ENCODE measurements at regions not wholly inside any gene's neighbourhood (a gene's known extent, or its start where the extent isn't known, plus 50 kb on each side); places are given as distances from the start of the nearest gene placed in this dataset.
A peak's percentile ranks its signal among the peaks of the same experiment; 100 is the strongest.

DNA sequence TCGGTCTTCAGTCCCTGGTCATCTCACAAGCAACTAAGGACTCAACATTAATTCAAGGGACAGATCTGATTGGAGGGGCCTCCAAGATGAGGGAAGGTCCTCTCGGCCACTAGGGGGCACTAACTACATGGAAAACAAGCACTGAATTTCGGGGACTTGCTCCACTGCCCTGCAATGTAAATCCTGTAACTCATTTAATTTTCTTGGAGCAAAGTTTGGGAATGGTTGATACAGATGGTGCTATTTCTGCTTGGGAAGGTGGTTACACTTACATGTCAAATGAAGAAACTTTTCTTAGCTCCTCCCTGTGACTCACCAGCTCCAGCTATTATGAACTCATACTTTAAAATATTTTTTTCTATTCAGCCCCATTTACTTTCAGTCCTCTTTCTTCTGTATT lies 97.4 kb upstream of the KCNJ15 start:
- DNase-seq: peak; percentile 46

DNA sequence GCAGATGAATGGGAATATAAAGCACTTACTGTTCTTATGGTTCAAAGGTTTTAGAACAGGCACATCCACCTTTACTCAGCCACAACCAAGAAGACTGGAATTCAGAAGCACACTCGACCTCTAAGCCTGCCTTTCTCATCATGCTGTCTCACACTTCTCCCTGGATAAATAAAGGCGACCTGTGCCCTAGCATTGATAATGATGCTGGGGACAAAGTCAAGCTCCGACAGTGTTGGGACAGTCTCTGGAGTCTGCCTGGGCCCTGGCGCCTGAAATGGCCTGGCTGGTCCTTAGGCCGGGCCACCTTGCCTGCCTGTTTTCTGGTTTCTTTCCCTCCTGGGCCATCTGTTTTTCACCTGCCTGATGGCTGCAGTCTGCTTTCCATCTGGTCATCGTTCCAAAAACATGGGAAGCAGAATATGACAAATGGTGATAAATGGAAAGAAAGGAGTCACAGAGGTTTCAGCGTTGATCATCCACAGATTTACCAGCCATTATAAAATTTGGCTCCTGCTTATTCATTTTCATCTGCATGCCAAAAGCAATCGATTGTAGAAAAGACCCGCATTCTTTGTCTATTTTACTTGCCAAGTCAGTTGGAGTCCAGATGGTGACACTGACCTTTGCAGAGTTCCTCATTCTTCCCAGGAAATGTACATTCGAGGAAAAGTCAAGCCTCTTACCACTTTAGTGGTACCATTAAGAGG lies 91.2 kb upstream of the KCNJ15 start:
- no peak for DNase-seq

DNA sequence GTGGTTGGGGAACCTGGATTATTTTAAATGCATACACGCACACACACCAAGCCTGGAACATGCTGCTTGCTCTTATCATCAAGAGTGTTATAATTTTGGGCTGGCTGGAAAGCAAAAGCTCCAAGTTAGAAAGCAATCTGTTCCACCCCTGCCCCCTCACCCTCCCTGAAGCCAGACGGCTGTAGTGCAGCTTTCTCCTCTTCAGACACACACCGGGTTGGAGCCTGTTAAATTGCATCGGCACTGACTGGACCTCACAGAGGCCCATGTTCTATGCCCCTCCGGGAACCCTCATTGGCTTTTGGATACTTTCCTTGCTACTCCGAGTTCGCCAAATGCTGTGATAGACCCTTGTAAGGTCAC lies 90.6 kb upstream of the KCNJ15 start:
- DNase-seq: no peak

DNA sequence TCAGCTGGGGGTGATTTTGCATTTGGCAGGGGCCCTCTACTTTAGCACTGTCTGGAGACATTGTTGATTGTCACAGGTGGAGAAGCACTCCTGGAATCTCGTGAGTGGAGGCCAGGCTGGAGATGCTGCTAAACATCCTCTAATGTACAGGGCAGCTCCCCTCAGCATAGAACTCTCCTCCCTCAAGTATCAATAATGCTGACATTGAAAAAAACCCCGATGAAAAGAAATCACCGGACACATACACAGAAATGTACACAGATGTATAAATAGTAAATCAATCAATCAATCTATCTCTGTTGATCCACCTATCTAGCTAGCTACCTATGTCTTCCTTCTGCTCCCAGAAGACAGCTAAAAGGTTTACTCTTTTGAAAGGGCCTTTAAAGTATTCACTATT lies 89.4 kb upstream of the KCNJ15 start:
- DNase-seq: no peak

DNA sequence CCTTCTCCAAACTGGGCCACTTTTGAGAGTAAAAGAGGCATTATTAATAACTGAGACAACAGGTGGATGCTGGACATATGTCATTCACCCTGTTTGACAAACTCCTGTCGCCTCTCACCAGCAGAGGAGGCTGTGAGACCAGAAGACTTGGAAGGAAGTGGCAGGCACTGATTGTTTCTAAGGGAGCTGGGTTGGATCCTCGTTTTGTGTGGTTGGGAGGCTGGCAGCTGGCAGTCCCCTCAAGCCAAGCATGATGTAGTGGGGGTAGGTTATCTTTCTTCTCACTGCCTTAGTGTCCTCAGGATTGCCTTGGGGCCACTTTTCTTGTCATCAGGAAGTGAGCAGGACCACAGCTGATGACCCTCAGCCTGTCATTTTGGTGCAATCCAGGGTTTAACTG lies 86.5 kb upstream of the KCNJ15 start:
- no peak for DNase-seq

DNA sequence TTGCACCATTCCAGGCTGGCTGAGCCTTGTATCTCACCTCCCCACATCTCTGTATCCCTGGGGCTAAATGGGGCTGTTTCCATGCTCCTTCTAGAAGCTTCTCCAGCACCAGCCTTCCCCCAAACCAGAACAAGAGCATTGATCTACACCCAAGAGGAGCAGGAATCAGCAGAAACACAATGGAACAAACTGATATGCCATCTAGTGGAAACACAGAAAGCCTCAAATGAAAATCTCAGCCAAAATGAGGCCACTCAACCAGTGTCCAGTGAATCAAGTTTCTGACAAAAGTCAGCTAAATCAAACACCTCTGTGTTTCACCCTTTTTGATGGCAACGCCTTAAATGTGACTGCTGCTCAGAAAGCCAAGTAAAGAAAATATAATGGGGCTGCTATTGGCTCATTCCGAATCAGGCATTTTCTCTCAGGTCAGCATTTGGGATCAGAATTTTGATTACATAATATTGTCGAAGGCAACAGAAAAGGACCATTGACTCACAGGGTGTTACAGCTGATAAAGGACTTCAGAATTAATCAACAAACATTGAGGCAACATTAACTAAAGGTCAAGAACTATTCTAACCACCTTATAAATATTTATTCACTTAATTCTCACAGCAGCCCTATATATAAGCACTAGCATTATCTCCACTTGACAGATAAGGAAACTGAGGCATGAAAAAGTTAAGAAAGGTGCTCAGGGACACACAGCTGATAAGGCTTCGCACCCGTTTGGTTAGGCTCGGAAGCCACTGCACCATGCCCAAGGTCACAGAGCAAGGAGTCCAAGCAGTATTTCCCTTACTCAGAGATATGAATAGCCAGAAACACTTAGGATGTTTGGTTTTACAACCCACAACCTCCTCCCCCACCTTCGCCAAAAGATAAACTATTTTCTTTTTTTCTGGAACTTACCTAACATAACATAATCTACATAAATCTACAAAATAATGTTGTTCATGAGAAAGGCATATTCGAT lies 85.8 kb upstream of the KCNJ15 start:
- DNase-seq: no peak

DNA sequence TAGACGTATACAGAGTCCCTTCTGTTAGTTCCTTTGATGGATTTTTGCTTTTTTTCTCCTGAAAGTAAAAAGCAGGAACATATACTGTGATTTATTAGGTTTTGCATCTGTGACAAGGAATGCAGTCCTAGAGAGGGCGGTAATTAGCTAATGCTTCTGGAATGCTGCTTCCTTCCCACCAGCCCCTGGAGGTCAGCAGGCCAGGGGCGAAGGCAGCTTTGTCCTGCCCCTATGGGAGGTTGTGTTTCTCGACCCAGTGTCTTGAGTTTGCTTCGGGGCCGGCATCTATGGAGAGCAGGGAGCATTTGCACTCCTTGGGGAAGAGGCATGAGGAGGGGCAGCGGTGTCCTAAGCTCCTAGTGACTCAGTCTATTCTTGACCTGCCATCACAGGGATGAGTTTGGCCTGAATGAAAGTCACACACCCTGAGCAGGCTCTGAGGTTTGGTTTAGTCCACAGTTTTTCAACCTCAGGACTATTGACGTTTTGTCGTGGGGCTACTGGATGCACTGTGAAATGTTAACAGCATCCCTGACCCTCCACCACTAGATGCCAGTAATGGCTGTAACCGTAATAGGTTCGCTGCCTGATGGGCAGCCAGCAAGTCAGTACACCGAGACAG lies 85.0 kb upstream of the KCNJ15 start:
- DNase-seq: no peak

DNA sequence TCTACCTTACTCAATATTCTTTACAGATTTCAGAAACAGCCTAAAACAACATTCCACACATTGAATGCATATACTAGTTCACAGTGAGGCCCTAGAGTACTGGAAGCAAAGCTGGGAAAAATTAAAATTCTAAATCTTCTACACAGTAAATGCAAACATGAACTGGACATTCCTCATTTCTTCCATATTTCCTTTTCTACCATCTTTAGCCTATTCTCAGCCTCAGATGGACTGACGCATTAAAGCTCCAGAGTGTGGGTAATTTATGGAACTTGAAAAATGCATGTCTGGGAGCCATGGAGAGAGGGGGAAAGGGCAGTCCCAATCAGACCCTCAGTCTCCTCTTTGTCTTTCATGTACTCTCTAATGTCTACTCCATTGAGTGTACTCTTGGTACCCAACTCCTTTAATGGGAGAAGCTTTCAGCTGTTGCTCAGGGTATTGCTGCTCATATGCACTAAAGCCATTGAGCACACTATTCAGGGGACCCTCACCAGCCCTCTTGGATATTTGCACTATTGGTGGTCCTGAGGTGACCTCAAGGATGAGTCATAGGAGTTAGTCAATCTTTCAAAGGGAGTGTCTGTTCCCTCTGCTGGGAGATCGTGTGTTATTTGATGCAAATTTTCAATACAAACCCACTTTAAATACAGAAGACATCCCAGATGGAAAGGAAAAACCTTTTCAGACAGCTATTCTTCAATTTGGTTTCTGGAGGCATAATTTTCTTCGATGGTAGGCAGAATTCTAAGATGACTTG lies 83.3 kb upstream of the KCNJ15 start:
- no peak for DNase-seq

DNA sequence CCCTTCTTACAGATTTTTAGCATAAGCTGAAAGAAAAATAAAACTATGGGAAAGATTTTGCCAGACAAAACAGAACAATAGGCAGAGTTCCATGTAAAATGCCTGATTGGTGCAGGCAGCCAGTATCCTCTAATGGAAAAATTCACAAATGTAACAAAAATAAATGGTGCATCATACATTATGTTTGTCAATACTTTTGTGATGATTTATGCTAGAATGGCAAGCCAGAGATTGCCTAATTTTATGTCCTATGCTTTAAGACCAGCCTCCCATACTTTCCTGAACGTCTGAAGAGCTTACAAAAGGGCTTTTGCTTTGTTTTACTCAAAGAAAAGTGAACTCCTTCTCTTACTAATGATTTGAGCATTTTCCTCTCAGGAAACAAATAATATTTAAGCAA lies 81.5 kb upstream of the KCNJ15 start:
- DNase-seq: no peak

DNA sequence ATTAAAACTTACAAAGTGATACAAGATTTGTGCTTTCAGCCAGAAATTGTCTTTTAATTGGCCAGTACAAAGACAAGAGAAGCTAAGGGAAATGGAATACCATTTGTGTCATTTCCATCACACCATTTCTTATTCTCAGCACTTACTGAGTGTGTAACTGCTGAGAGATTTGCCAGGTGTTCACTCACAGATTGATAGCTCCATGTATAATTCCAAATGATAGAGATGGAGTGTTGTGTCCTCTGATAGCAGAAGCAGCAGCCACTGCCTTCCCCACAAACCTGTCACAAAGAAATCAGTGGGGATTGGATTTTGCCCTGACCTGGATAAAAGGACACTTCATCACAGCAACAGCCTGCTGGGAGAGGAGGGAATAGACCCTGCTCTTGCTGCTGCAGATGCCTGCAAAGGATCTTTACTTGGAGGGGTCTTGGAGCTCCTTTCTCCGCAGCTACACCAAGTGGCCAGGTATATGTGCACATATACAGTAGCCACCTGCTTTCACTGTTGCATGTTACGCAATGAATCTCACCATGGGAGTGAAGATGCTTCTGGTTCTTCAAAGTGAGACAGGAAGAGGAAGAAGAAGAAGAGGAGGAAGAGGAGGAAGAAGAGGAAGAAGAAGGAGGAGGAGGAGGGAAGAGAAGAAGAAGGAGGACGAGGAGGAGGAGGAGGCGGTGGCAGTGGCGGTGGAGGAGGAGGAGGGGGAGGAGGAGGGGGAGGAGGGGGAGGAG lies 78.7 kb upstream of the KCNJ15 start:
- no peak for DNase-seq

DNA sequence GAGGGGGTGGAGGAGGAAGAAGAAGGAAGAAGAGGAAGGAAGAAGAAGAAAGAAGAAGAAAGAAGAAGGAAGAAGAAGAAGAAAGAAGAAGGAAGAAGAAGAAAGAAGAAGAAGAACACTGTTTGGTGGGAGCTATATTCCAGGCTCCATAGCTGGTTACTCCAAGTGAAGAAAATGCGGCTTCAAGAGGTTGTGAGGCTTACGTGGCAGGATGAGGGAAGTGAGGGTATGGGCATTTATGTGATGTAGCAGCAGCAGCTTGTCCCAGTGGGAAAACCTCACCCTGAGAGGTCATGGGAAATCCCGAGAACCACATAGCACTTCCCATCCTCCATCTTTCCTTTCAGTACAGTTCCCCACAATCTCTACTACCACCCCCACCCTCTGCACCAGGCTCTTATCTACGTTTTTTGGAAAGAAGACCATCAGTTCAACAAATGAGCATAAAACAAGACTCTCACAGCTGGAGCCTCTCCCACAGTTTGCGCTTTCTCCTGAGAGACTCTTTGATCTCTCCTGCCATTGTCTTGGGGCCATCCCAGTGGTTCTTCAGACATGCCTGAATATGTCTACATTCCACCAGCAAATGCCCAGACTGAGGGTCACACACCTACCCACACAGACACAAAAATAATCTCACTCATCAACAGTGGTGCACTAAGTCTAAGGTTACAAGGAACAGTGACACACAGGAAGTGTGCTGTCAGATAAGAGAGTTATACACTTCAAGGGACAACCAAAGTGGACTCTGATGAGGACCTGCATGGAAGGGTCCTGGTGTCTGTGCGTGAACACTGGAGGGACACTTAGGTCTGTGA lies 77.9 kb upstream of the KCNJ15 start:
- DNase-seq: no peak

DNA sequence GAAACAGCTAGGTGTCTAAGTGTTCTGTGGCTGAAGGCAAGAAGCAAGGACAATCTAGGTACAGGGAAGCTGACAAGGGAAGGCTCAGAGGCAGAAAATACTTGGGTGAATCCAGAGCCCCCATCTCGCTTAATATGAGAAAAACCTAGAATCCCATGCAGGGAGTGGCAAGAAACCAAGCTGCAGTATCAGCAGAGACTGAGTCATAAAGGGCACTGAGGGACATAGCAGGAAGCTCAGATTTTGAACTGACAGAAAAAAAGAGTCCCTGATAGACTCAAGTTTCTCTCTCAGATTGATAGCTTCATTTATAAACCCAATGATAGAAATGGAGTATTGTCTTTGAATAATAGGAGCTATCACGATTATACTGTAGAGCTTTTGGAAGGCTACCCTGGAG lies 77.3 kb upstream of the KCNJ15 start:
- DNase-seq: no peak

DNA sequence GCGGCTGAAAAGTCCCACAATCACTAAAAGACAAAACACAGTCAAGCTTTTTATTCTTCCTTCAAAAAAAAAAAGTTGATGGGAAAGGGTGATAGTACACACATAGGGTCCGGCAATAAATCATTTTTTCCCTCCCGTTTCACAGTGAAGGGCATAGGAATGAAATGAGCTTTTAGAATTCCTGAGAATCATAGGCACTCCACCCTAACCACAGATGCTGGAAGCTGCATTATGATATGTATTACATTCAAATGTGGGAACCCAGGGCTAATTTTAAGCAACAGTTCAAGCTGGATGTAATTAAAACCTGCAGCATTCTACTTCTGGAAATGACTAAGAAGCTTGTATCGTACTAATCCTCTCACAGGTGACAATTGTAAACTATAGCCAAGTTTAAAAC lies 75.7 kb upstream of the KCNJ15 start:
- no peak for DNase-seq

DNA sequence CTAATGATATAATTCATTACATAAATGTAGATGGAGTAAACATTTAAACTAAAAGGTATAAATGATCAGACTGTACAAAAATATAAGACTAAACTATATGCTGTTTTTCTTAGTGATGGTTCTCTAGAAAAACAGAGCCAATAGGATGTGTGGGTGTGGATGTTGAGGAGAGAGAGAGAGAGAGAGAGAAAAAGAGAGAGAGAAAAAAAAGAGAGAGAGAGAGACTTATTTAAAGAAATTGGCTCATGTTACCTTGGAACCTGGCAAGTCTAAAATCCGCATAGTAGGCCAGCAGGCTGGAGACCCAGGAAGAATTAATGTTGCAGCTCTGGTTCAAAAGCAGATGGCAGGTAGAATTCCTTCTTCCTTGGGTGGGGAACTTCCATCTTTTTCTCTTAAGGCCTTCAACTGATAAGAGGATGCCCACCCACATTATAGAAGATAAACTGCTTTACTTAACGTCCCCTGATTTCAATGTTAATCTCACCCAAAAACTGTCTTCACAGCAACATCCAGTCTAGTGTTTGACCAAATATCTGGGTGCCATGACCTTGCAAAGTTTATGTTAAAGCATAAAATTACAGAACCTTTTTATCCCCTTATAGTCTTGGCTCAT lies 74.3 kb upstream of the KCNJ15 start:
- DNase-seq: no peak

DNA sequence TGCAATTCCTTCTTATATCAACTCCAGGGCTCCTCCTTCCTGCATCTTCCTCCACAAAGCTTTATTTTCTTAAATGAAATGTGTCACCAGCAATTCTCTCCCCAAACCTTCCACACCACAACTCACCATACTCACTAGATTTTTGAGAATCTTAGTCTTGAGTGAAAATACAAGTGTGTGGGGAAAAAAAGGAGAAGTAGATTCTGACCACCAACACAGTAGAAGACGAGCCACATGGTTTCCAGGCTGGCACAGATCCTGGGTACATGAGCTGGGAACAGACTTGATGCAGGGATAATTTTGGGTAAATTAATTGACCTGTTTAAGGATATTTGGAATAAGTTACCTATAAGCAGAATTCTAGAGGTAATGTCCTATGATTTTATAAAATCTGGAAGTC lies 72.8 kb upstream of the KCNJ15 start:
- no peak for DNase-seq

DNA sequence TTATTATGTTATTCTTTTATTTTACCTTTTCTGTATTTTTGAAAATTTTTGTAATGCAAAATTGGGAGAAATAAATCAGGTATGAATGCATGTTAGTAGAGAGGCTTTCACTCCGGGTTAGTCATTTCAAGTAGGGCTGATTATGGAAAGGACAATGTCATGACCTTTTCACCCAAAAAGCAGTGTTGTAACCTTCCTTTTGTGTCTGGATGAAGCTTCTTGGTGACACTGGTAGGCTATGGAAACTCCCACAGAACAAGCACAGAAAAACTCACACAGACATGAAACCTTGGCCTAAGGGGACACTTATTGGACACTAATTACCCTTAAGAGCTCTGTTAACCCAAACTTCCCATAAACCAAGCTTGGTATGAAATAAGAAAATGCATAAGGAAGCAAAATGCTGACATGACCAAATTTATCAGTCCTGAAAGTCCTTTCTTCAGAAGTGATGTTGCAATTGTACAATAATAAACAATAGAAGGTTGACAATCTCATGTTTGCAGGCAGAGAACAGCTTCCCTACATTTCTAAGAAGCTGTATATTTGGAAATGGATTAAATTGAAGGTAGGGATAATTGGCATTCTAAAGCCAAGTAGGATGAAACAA lies 70.0 kb upstream of the KCNJ15 start:
- DNase-seq: no peak

DNA sequence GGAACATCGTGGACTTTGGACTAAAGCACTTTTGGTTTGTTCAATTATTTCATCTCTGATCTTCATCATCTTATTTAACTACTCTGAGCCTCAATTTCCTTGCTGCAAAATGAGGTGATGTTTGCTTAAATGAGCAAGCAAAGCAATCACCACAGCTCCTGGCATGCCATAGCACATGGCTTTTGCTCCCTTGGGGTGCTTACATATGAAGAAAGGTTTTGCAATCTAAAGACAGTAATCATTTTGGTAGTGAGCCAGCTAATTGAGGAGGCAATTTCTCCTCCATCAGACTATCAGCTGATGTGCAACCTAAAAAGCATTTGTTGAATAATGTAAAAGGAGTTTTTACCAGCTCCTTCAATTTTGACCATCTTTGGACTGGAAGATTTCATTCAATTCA lies 68.8 kb upstream of the KCNJ15 start:
- DNase-seq: no peak

DNA sequence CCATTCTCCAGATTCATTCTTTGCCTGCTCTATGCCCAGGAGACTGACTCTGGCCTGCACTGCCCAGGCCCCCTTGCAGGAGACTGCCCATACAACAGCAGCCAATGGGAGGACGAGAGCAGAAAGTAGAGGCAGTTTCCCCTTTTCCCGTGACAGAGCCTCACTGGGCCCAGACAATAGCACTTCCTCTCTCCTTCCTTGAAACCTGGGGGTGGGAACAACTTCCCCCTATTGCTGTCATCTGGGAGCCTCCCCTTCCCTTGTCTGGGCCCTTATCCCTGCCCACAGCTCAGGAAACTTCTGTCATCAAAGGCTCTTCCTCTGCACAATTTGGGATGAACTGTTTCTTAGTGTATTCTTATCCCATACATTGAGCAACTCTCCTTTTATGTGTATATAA lies 60.8 kb upstream of the KCNJ15 start:
- no peak for DNase-seq

DNA sequence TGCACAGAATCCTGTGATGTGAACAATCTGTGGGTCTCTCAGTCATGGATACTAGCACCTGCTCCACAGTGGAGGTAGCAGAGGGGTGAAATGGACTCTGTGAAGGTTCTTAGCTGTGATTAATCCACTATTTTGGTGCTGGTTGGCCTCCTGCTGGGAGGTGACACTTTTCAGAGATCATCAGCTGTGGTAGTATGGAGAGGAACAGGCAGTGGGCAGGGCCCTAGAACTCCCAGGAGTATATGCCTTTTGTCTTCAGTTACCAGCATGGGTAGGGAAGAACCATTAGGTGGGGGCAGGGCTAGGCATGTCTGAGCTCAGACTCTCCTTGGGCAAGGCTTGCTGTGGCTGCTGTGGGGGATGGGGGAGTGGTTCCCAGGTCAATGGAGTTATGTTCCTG lies 54.0 kb upstream of the KCNJ15 start:
- DNase-seq: no peak

DNA sequence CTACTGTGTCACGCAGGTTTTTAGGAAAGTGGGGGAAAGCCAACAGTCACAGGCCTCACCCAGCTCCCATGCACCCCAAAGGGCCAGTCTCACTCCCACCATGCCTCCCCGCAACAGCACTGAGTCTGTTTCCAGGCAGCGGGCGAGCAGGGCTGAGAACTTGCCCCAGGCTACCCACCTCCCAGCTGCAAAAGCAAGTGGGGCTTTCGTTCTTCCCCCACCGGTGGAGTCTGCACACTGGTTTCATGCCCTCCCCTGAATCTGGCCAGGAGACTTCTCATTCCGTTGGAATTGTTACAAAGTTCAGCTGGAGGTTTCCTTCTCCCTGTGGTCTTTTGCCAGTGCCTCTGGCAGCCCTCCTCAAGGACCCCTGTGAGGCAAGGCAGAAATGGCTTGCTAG lies 53.6 kb upstream of the KCNJ15 start:
- no peak for DNase-seq

DNA sequence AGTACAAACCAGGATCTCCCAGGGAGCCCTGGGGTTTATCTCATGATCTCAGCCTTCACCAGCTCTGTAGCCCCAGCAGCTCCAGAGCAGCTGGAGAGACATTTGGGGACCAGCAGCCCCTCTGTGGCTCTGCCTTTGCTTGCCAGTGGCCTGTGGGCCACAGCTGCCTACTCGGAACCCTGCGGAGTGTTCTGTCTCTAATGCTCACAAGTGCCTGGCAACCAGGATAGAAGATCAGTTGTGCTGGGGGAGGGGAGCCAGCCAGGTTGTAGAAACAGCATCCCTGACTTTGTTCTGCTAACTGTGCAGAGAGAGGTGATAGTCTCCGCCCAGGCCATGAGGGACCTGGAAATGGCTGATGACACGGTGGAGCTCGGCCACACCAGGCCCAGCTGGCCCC lies 50.9 kb upstream of the KCNJ15 start:
- no peak for DNase-seq

Measured in amniotic stem cell (primary cell).